Aorta (tissue), 5 donors: ENCODE measurements at regions not wholly inside any gene's neighbourhood (a gene's known extent, or its start where the extent isn't known, plus 50 kb on each side); places are given as distances from the start of the nearest gene placed in this dataset.

Source experiments
- ATAC-seq: fragments of 200-7000 bp; cut with Tn5 transposase; one replicate; pipeline ENCODE4 v1.9.1; 2022; ENCODE audit warnings: moderate library complexity; ENCODE audit not compliant: low FRiP score
- DNase-seq, 2 donors: peaks; one replicate each; pipeline ENCODE4 v3.0.0-alpha.2; 2020
- H3K27ac ChIP-seq, 2 donors: one replicate each; pipeline ENCODE4 v1.5.1; 2013; ENCODE audit warnings: low read length in 2 of 2, mild to moderate bottlenecking in 2 of 2, moderate library complexity in 2 of 2, control low read depth in 1 of 2, inconsistent platforms in 1 of 2, low read depth in 1 of 2
- H3K27me3 ChIP-seq, 2 donors: one replicate each; pipeline ENCODE4 v1.6.1; 2013; ENCODE audit warnings: control low read depth in 1 of 2, low read length in 1 of 2, mild to moderate bottlenecking in 1 of 2, moderate library complexity in 1 of 2; ENCODE audit not compliant: insufficient read depth in 2 of 2, control insufficient read depth in 1 of 2
- H3K36me3 ChIP-seq, 2 donors: one replicate each; pipeline ENCODE4 v1.6.1; 2013; ENCODE audit warnings: control low read depth in 1 of 2, low read length in 1 of 2, mild to moderate bottlenecking in 1 of 2; ENCODE audit not compliant: insufficient read depth in 2 of 2, control insufficient read depth in 1 of 2
- H3K4me1 ChIP-seq, 2 donors: one replicate each; pipeline ENCODE4 v1.6.1; 2013; ENCODE audit warnings: low read length in 2 of 2, control low read depth in 1 of 2, mild to moderate bottlenecking in 1 of 2, moderate library complexity in 1 of 2; ENCODE audit not compliant: insufficient read depth in 2 of 2, control insufficient read depth in 1 of 2
- H3K4me3 ChIP-seq, 2 donors: one replicate each; pipeline ENCODE4 v1.5.1; 2013; ENCODE audit warnings: low read length in 2 of 2, control low read depth in 1 of 2, mild to moderate bottlenecking in 1 of 2
- H3K9me3 ChIP-seq: one replicate; pipeline ENCODE4 v1.6.1; 2013; ENCODE audit warnings: mild to moderate bottlenecking, low read length; ENCODE audit not compliant: control insufficient read depth
- WGBS, 2 donors: extraction: QIAGEN DNeasy Blood & Tissue Kit; methylation state at CpG; one replicate each; pipeline ENCODE4 v1.1.7; 2013; 5-methylcytosine and 5-hydroxymethylcytosine counted together
- intact Hi-C, 2 donors: fragments of 100-400 bp; cut with DNase I; formaldehyde crosslinking; loops; one replicate each; pipeline versions ENCODE4 v1.14.2 to v1.15.0; 2022
- donor health status: healthy with polysubstance abuse.
- donor health status: Bipolar disorder and iron deficiency.
- donor health status: DM: no; HTN: no; CAD: no.
- donor health status: DM: no; HTN: no; CAD: no.
- donor health status: DM: yes; HTN: yes; CAD: no.

DNA sequence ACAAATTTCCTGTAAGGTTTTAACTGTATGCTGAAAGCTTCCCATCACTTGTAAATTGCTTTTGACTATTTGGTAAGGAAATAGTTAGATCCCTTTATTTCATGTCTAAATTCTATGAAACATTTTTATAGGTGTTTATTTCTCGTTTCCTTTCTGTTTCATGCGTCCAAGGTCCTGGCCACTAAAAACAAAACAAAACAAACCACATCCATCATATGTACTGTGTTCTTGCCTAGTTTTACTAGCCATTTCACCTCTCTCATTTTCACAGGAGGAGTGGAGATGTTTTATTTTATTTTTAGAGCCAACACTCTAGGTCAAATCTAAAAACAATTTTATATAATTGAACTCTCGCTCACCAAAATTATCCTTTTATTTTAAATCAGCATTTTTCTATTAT, 375.2 kb upstream of the CTSO start:
- ATAC-seq = no peak
- Histone ChIP-seq H3K27ac (no peak overlapping the region), H3K4me1 (no peaks in the 10 kb centered on the region), H3K9me3 (no peaks in the 10 kb centered on the region), H3K36me3 (no peaks in the 10 kb centered on the region), H3K27me3 (no peaks in the 10 kb centered on the region), H3K4me3 (no peak overlapping the region)
- 71% methylated on average over 3 of the region's 3 CpGs for WGBS, 2 donors
- intact Hi-C loops = no loop called here
- DNase-seq = no peak

DNA sequence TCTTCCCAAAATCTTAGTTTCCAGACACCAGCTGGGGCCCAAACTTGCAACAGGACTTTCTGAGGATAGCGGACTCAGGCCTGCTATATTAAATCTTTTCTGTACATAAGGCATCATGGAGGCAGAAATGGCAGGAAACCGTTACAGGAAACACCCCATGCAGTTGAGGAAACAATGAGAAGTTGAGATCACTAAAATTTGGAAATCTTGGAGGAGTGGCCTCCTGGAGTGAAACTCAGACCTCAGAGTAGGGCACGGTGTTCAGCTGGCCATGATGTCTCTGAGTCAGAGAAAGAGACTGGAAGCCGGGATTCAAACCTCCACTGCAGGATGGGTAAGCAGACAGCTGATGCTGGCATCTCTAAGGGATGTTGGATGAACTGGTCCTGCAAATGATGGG, 372.6 kb upstream of the CTSO start:
- intact Hi-C loops = no loop called here
- 61 to 81% methylated on average over 4 of the region's 4 CpGs for WGBS, 2 donors
- Histone ChIP-seq H3K36me3 (no peaks in the 10 kb centered on the region), H3K4me3 (no peak overlapping the region), H3K4me1 (no peaks in the 10 kb centered on the region), H3K9me3 (no peaks in the 10 kb centered on the region), H3K27me3 (no peaks in the 10 kb centered on the region), H3K27ac (no peak overlapping the region)
- DNase-seq (no peak), ATAC-seq (no peak)

- ATAC-seq = no peak
- no peak overlapping the region for H3K27ac ChIP-seq
- H3K9me3 ChIP-seq = no peaks in the 10 kb centered on the region
Measured at GRCh38 chr4:156322592-156322991, 368.9 kb upstream of the CTSO start.

GRCh38 chr4:156321203-156321602, 367.5 kb upstream of the CTSO start:
- H3K9me3 ChIP-seq = no peaks in the 10 kb centered on the region
- intact Hi-C loops = no loop called here
- no peaks in the 10 kb centered on the region for H3K27me3 ChIP-seq
- no peaks in the 10 kb centered on the region for H3K36me3 ChIP-seq
- H3K27ac ChIP-seq = no peak overlapping the region
- H3K4me3 ChIP-seq = no peak overlapping the region
- ATAC-seq (no peak), DNase-seq (no peak)
- 86 to 87% methylated on average over 2 of the region's 2 CpGs for WGBS, 2 donors
- no peaks in the 10 kb centered on the region for H3K4me1 ChIP-seq

More at GRCh38 chr4:156322592-156322991, 368.9 kb upstream of the CTSO start:
- no peaks in the 10 kb centered on the region for H3K27me3 ChIP-seq
- intact Hi-C loops = no loop called here
- no peak for DNase-seq
- H3K4me3 ChIP-seq = no peak overlapping the region
- H3K36me3 ChIP-seq = no peaks in the 10 kb centered on the region
- H3K4me1 ChIP-seq = no peaks in the 10 kb centered on the region

DNA sequence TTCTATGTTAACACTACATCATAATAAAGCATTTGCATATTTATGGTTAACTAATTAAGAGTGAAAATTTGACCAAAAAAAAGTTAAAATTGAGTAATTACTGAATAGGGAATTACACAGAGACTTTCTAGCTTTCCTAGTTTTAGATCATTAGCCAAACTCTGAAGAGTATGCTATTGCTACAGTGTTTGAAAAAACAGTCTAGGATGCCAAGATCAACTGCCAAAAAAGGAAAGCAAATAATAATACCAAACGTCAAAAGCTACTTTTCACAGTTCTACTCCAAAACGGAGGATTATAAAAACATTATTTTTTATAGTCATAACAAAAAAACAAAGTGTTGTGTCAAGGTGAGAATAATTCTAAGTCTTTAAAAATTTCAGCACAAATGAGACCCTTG, 359.8 kb upstream of the CTSO start:
- H3K9me3 ChIP-seq = no peaks in the 10 kb centered on the region
- no peak overlapping the region for H3K4me3 ChIP-seq
- H3K27me3 ChIP-seq = no peaks in the 10 kb centered on the region
- H3K27ac ChIP-seq = no peak overlapping the region
- DNase-seq (no peak), ATAC-seq (no peak)
- intact Hi-C loops = no loop called here
- no peaks in the 10 kb centered on the region for H3K4me1 ChIP-seq
- no peaks in the 10 kb centered on the region for H3K36me3 ChIP-seq
- WGBS, 2 donors = 5 to 6% methylated on average over 2 of the region's 2 CpGs

DNA sequence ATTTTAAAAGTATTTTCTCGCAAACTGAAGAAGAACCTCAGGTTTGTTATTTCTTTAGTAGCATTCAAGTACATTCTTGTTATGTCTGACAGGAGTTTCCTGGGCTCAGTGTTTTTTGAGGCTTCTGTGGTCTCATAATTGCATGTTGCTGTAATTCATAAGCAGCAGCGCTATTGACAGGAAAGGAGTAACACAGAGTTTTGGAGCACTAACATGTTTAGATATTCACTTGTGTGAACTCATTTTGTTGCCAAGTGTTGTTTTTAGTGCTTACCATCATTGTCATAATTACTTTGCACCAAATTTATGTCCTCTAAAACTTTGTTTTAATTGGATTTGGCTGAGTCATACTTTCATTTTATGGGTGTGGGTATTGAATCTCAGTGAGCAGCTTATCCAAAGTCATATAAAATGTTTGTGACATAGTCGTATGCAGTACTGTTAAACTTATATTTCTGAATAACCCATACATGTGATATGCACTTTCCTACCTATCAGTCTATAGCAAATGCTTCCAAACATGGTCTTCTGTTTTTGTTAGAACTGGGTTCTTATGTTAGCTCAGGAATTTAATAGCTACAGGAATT, 358.7 kb upstream of the CTSO start:
- no peaks in the 10 kb centered on the region for H3K27me3 ChIP-seq
- DNase-seq (no peak), ATAC-seq (no peak)
- WGBS, 2 donors = 81 to 84% methylated on average over 3 of the region's 3 CpGs
- H3K36me3 ChIP-seq = no peaks in the 10 kb centered on the region
- H3K4me3 ChIP-seq = no peak overlapping the region
- no peaks in the 10 kb centered on the region for H3K4me1 ChIP-seq
- no peaks in the 10 kb centered on the region for H3K9me3 ChIP-seq
- H3K27ac ChIP-seq = no peak overlapping the region
- intact Hi-C loops = no loop called here

DNA sequence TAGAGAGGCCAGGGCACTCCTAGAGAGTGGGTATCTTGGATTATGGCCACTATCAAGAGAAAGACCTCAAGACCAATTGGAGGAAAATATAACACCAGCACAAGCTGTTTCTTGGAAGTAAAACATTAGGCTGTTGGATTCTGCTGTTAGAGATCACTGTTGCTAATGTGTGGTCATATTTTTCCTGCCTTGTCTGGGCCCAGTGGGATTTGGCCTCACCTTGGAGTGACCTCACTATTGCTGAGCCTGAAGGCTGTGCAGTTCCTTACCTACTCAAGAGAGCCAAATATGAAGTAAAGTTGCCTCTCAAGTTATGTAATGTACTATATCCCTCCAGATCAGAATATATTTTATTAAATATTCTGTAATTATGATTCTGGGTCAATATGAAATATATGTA, 355.4 kb upstream of the CTSO start:
- intact Hi-C loops = no loop called here
- H3K36me3 ChIP-seq = no peaks in the 10 kb centered on the region
- DNase-seq (no peak), ATAC-seq (no peak)
- no peak overlapping the region for H3K4me3 ChIP-seq
- no peaks in the 10 kb centered on the region for H3K27me3 ChIP-seq
- H3K4me1 ChIP-seq = peaks cover 0 to 2% of the 10 kb centered on the region in 2 donors
- H3K27ac ChIP-seq = no peak overlapping the region
- no peaks in the 10 kb centered on the region for H3K9me3 ChIP-seq

- H3K4me1 ChIP-seq = peaks cover 0 to 2% of the 10 kb centered on the region in 2 donors
- no peak for ATAC-seq
- WGBS, 2 donors = 91 to 95% methylated on average over 2 of the region's 2 CpGs
- H3K27ac ChIP-seq = no peak overlapping the region
- no peak overlapping the region for H3K4me3 ChIP-seq
- no peak for DNase-seq
- H3K9me3 ChIP-seq = no peaks in the 10 kb centered on the region
- no peaks in the 10 kb centered on the region for H3K36me3 ChIP-seq
- no peaks in the 10 kb centered on the region for H3K27me3 ChIP-seq
- intact Hi-C loops = no loop called here
Measured at GRCh38 chr4:156303708-156304107, 350.0 kb upstream of the CTSO start.

GRCh38 chr4:156298230-156298629, 344.6 kb upstream of the CTSO start:
- no peaks in the 10 kb centered on the region for H3K9me3 ChIP-seq
- H3K4me1 ChIP-seq = no peaks in the 10 kb centered on the region
- intact Hi-C loops = no loop called here
- no peak overlapping the region for H3K27ac ChIP-seq
- DNase-seq = no peak
- H3K27me3 ChIP-seq = no peaks in the 10 kb centered on the region
- H3K4me3 ChIP-seq = no peak overlapping the region
- ATAC-seq = no peak
- no peaks in the 10 kb centered on the region for H3K36me3 ChIP-seq
